Mesothelial cell of epicardium (in vitro differentiated cells): ENCODE measurements at regions not wholly inside any gene's neighbourhood (a gene's known extent, or its start where the extent isn't known, plus 50 kb on each side); places are given as distances from the start of the nearest gene placed in this dataset.

ENCODE experiments used
- DNase-seq, 2 experiments: peaks; one replicate each; pipeline ENCODE4 v3.0.0; 2021; ENCODE audit warnings: low spot score in 2 of 2; ENCODE audit not compliant: unreplicated experiment in 2 of 2
- H3K27ac Mint-ChIP-seq: 2 replicates; pipeline ENCODE4 v1.8.0; 2021; ENCODE audit warnings: mixed read lengths
- H3K27me3 Mint-ChIP-seq: 2 replicates; pipeline ENCODE4 v1.8.0; 2021; ENCODE audit warnings: low read depth, mixed read lengths
- H3K36me3 Mint-ChIP-seq: 2 replicates; pipeline ENCODE4 v1.8.0; 2021; ENCODE audit warnings: mixed read lengths
- H3K4me1 Mint-ChIP-seq: 2 replicates; pipeline ENCODE4 v1.8.0; 2021; ENCODE audit warnings: mixed read lengths
- H3K4me3 Mint-ChIP-seq: 2 replicates; pipeline ENCODE4 v1.8.0; 2021; ENCODE audit warnings: mild to moderate bottlenecking, moderate library complexity, mixed read lengths
- H3K9me3 Mint-ChIP-seq: 2 replicates; pipeline ENCODE4 v1.8.0; 2021; ENCODE audit warnings: mixed read lengths
- CTCF ChIP-seq: fragments of 200-600 bp; sonication (generic); IDR thresholded peaks from one replicate; pipeline ENCODE4 v1.5.0; 2021; ENCODE audit warnings: antibody characterized with exemption; ENCODE audit not compliant: unreplicated experiment

- no peak overlapping the region for H3K4me3 Mint-ChIP-seq
- H3K27me3 Mint-ChIP-seq: peaks cover 5% of the 10 kb centered on the region
- no peaks in the 10 kb centered on the region for H3K9me3 Mint-ChIP-seq
- DNase-seq: no peak
- H3K4me1 Mint-ChIP-seq: no peaks in the 10 kb centered on the region
- no peak for TF ChIP-seq CTCF
- H3K36me3 Mint-ChIP-seq: no peaks in the 10 kb centered on the region
- H3K27ac Mint-ChIP-seq: no peak overlapping the region
These were observed 299.9 kb downstream of the BRD1 start for GRCh38 chr22:49527611-49528419.

GRCh38 chr22:49525801-49526535 lies 301.7 kb downstream of the BRD1 start:
- Mint-ChIP-seq H3K27me3 (peaks cover 5% of the 10 kb centered on the region), H3K4me1 (no peaks in the 10 kb centered on the region), H3K4me3 (no peak overlapping the region), H3K36me3 (no peaks in the 10 kb centered on the region), H3K9me3 (no peaks in the 10 kb centered on the region), H3K27ac (no peak overlapping the region)
- no peak for DNase-seq
- TF ChIP-seq CTCF: no peak

- DNase-seq: no peak
- Mint-ChIP-seq H3K9me3 (no peaks in the 10 kb centered on the region), H3K4me3 (no peak overlapping the region), H3K36me3 (no peaks in the 10 kb centered on the region), H3K27ac (no peak overlapping the region), H3K4me1 (no peaks in the 10 kb centered on the region), H3K27me3 (peaks cover 5% of the 10 kb centered on the region)
- no peak for TF ChIP-seq CTCF
These were observed 302.3 kb downstream of the BRD1 start for GRCh38 chr22:49525360-49525759.

GRCh38 chr22:49524362-49524761 lies 303.3 kb downstream of the BRD1 start:
- H3K27me3 Mint-ChIP-seq: peaks cover 5% of the 10 kb centered on the region
- H3K36me3 Mint-ChIP-seq: no peaks in the 10 kb centered on the region
- TF ChIP-seq CTCF: no peak
- no peak overlapping the region for H3K4me3 Mint-ChIP-seq
- H3K27ac Mint-ChIP-seq: no peak overlapping the region
- H3K4me1 Mint-ChIP-seq: no peaks in the 10 kb centered on the region
- no peaks in the 10 kb centered on the region for H3K9me3 Mint-ChIP-seq
- no peak for DNase-seq

- no peaks in the 10 kb centered on the region for H3K4me1 Mint-ChIP-seq
- peaks cover 10% of the 10 kb centered on the region for H3K27me3 Mint-ChIP-seq
- no peak for TF ChIP-seq CTCF
- H3K27ac Mint-ChIP-seq: no peak overlapping the region
- no peak for DNase-seq
- no peaks in the 10 kb centered on the region for H3K9me3 Mint-ChIP-seq
- H3K4me3 Mint-ChIP-seq: no peak overlapping the region
- no peaks in the 10 kb centered on the region for H3K36me3 Mint-ChIP-seq
These were observed 304.2 kb downstream of the BRD1 start for GRCh38 chr22:49523374-49524008.
